GM18907 (cell line): ENCODE measurements at regions not wholly inside any gene's neighbourhood (a gene's known extent, or its start where the extent isn't known, plus 50 kb on each side); places are given as distances from the start of the nearest gene placed in this dataset.
"Not testable (repeated sequence)": the region's sequence is repeated elsewhere in the genome, so short reads cannot be mapped to it uniquely, and the experiment has no call there.

ENCODE experiments used
- ATAC-seq: cut with Tn5 transposase; IDR thresholded peaks from one replicate; pipeline ENCODE4 v1.9.1; 2021; ENCODE audit warnings: mild to moderate bottlenecking, moderate library complexity; ENCODE audit not compliant: unreplicated experiment

- ATAC-seq: no peak
Measured at GRCh38 chr14:43476822-43477221, 1030.3 kb downstream of the FSCB start.

GRCh38 chr14:43475757-43476156 lies 1031.3 kb downstream of the FSCB start:
- no peak for ATAC-seq

- no peak for ATAC-seq
Measured at GRCh38 chr14:43471595-43471994, 1035.5 kb downstream of the FSCB start.

GRCh38 chr14:43464968-43465367 lies 1042.1 kb downstream of the FSCB start:
- no peak for ATAC-seq

GRCh38 chr14:43449291-43449690 lies 1057.8 kb downstream of the FSCB start:
- ATAC-seq: no peak

GRCh38 chr14:43438056-43438455 lies 1069.0 kb downstream of the FSCB start:
- no peak for ATAC-seq

- ATAC-seq: no peak
Measured at GRCh38 chr14:43418324-43418723, 1088.8 kb downstream of the FSCB start.

- ATAC-seq: no peak
Measured at GRCh38 chr14:43413084-43413483, 1094.0 kb downstream of the FSCB start.

- no peak for ATAC-seq
Measured at GRCh38 chr14:43411841-43412240, 1095.2 kb downstream of the FSCB start.

- ATAC-seq: no peak
Measured at GRCh38 chr14:43410631-43411030, 1096.5 kb downstream of the FSCB start.

DNA sequence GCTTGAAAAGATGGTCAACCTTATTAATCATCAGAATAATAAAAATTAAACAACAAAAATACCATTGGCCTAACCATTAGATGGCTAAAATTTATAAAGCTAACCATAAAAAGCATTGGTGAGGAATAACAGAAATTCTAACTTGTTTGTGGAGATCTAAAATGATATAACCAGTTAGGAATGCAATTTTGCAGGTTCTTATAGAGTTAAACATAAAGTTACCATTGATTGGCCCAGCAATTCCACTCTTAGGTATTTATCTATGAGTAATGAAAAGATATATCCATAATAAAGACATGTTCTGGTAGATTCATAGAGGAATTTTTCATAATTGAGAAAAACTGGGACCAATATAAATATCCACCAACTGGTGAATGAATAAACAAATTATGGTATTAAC lies 1098.6 kb downstream of the FSCB start:
- no peak for ATAC-seq

GRCh38 chr14:43407706-43408105 lies 1099.4 kb downstream of the FSCB start:
- no peak for ATAC-seq

GRCh38 chr14:43406931-43407330 lies 1100.2 kb downstream of the FSCB start:
- ATAC-seq: no peak

DNA sequence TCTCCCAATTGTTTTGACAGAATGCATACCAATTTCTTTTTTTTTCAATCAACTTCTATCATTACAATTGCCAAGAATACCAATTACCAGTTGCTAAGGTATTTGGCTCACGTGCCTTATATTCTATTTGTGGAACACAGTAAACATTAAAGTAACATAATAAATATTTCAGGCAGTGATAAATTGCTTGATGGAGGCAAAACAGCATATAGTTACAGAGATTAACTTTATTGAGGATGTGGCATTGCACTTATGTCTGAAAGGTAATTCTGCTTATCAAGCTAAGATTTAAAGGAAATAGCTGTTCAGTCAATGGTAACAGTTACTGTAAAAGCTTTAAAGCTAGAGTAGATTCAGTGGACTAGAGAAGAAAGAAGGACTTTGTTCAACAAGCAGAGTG lies 1107.8 kb downstream of the FSCB start:
- no peak for ATAC-seq

DNA sequence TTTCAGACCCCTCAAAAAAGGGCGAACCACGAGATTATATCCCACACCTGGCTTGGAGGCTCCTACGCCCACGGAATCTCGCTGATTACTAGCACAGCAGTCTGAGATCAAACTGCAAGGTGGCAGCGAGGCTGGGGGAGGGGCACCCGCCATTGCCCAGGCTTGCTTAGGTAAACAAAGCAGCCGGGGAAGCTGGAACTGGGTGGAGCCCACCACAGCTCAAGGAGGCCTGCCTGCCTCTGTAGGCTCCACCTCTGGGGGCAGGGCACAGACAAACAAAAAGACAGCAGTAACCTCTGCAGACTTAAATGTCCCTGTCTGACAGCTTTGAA lies 1136.6 kb downstream of the FSCB start:
- ATAC-seq: not testable (repeated sequence)

DNA sequence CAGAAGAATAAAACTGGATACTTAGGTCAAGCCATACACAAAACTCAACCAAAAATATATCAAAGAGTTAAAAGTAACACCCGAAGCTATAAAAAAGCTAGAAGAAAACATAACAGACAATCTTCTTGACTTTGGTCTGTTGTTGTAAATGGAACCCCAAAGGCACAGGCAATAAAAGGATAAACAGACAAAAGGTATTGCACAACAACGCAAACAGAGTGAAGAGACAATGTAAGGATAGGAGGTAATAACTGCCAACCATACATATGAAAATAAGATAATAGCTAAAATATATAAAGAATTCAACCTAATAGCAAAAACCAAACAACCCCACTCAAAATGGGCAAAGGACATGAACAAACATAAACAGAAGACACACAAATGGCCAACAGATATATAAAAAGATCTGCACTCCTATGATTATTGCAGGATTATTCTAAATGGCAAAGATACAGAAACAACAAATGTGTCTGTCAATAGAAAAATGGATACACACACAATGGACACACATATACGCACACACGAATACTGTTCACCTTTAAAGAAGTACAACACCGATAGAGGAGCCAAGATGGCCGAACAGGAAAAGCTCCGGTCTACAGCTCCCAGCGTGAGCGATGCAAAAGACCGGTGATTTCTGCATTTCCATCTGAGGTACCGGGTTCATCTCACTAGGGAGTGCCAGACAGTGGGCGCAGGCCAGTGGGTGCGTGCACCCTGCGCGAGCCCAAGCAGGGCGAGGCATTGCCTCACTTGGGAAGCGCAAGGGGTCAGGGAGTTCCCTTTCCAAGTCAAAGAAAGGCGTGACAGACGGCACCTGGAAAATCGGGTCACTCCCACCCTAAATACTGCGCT lies 1137.1 kb downstream of the FSCB start:
- no peak for ATAC-seq

DNA sequence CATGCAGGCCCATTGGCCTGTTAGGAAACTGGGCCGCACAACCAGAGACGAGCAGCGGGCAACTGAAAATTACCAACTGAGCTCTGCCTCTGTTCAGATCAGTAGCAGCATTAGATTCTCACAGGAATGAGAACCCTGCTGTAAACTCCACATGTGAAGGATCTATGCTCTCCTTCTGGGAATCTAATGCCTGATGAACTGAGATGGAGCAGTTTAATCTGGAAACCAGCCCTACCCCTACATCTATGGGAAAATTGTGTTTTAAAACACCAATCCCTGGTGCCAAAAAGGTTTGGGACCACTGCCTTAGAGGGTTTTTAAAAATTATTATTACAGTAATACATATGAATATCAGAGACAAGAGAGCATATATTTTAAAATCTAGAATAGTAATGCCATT lies 1144.5 kb downstream of the FSCB start:
- ATAC-seq: no peak

DNA sequence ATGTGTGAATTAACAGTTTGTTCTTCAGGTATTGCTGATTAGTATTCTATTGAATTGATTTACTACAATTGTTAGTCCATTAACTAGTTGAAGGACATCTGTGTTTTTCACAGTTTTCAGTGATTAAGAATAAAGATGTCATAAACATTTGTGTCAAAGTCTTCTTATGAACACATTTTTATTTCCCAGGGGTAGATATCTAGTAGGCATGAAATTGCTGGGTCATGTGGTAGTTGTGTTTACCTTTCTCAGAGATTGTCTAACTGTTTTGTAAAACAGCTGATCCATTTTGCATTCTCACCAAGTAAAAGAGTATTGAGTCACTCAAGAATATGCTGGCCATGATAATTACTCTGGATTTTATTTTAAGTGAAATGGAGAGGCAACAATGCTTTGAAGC lies 1145.3 kb downstream of the FSCB start:
- no peak for ATAC-seq

- no peak for ATAC-seq
Measured at GRCh38 chr14:43360239-43360638, 1146.8 kb downstream of the FSCB start.

GRCh38 chr14:43359317-43359716 lies 1147.8 kb downstream of the FSCB start:
- ATAC-seq: no peak

- ATAC-seq: no peak
Measured at GRCh38 chr14:43356979-43357545, 1150.0 kb downstream of the FSCB start.

DNA sequence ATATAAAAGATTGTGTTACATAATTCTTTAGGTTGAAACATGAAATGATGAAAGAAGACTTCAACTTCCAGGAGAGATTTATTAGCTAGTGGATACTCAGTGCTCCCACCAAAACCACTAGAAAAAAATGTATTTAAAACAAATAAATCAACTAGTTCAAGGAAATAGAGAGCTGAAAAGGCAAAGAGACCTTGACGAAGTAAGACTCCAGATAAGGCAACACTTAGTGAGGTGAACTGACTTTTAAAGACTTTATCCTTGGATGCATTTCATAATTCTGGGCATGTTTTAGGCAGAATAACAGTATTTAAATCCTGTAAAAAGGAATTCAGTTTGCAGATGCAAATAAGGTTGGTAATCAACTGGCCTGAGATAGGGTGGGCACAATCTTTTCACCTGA lies 1150.7 kb downstream of the FSCB start:
- ATAC-seq: no peak

DNA sequence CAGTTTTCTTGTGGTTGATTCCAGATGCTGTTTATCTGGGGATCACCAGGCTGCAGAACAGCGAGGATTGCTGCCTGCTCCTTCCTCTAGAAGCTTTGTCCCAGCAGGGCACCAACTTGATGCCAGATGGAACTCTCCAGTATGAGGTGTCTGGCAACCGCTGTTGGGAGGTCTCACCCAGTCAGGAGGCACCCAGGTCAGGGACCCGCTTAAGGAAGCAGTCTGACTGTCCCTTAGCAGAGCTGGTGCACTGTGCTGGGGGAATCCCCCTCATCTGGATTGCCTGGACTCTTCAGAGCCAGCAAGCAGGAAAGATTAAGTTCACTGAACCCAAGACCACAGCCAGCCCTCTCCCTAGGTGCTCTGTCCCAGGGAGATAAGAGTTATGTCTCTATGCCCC lies 1165.2 kb downstream of the FSCB start:
- ATAC-seq: no peak
